ENCODE measurements at regions not wholly inside any gene's neighbourhood (a gene's known extent, or its start where the extent isn't known, plus 50 kb on each side); places are given as distances from the start of the nearest gene placed in this dataset.
A peak's percentile ranks its signal among the peaks of the same experiment; 100 is the strongest.
"Not testable (repeated sequence)": the region's sequence is repeated elsewhere in the genome, so short reads cannot be mapped to it uniquely, and the experiment has no call there.

DNA sequence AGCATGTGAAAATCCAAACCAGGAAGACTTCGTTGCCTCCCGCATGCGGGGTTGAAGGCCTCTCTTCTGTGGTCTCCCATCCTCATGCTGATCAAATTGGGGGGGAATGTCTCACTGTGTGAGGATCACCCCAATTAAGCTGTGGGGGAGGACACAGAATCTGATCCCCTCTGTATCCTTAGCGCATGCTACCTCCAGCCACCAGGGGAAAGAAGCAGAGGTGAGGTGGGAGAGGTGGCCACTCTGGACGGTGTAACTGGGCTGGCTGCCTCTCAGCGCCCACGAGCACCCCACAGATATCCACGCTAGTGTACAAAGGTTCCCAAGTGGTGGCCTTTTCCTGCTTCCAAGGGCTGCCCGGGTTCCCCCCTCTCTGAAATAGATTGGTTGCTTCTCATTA lies 177.6 kb upstream of the PLGLB1 start:
- DNase-seq = not testable (repeated sequence)

DNA sequence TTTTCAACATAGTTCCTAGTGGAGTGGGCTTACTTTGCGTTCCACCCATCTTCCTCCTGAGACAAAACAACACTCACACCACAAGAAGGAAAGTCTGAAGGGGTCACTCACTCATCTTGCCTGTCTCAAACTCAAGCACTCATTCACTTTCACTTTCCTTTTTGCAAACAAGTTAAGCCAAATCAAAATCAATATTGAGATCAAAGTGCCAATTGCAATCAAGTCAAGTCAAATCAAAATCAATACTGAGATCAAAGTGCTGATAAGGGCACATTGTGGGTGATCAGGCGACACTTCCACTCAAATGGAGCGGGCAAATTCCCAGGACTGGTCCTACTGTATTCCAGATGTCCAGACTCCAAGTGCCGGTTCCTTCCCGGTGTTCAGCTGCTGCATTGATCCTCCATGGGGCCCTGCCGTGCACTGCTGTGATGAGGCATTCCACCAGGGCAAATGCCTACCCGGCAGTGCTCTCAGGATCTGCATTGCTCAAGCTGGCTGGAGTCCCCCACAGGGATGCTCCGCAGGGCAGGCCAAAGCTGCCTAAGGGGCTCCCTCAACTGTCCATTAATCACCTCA lies 183.0 kb upstream of the PLGLB1 start:
- not testable (repeated sequence) for DNase-seq

DNA sequence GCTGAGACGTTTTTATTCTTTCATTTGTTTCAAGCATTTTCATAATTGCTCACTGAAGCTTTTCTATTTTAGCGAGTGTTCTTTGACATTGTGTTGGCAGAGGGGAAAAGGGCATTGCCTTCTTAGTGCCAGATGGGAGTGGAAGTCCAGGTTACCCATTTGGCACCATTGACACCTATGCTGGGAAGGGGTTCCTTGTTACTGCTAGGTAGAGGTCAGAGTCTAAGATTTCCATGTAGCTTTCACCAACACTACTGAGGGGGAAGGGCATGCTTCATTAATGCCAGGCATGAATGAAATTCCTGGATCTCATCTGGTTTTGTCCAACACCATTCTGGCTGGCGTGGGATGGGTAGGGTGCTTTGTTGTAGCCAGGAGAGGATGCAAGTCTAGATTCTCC lies 191.3 kb upstream of the PLGLB1 start:
- not testable (repeated sequence) for DNase-seq

DNA sequence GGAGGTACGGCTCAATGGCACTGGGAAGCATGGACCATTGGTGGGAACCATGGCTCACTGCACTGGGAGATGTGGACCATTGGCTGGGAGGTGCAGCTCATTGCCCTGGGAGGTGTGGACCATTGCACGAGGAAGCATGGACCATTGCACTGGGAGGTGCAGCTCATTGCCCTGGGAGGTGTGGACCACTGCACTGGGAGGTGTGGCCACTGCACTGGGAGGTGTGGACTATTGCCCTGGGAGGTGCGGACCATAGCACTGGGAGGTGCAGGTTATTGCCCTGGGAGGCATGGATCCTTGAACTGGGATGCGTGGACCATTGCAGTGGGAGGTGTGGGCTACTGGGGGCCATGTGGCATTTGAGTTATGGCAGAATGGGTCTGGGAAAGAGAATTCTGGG lies 195.4 kb upstream of the PLGLB1 start:
- not testable (repeated sequence) for DNase-seq

DNA sequence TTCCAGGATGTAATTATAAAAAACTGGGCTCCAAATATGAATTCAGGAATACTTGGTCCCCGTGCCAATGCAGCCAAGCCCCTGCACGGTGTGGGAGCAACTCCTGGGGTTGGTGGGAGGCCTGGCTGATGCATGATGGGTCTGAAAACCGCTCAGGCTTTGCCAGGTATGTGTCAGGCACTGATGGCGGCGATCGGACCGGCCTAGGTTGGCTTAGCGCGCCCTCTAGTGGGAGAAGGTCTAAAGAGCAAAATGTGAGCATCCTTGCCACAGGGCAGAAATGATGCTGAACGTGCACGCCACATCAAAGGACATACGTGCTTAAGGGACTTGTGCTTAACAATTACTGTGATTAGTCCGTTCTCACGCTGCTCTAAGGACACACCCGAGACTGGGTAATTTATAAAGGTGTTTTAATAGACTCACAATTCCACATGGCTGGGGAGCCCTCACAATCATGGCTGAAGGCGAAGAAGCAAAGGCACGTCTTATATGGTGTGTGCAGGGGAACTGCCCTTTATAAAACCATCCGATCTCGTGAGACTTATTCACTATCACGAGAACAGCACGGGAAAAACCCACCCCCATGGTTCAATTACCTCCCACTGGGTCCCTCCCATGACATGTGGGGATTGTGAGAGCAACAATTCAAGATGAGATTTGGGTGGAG lies 196.2 kb upstream of the PLGLB1 start:
- DNase-seq = peak; percentile 48

DNA sequence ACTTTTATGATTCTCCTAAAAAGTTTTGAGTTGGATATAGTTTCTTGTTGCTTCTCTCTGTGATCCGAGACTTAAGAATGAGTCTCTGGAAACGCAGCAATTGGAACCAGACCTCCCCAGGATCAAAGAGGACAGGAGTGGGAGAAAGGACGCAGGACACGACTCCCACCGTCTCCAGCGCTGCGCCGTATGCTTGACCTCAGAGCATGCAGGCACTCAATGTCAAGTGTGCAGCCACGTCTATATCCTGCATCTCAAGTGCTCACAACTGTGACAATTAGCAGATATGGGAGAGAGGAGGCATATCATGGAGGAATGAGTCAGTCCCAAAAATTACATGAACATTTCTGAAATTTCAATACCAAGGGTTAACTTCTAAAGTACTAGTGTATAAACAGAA lies 199.0 kb upstream of the PLGLB1 start:
- DNase-seq = not testable (repeated sequence)

DNA sequence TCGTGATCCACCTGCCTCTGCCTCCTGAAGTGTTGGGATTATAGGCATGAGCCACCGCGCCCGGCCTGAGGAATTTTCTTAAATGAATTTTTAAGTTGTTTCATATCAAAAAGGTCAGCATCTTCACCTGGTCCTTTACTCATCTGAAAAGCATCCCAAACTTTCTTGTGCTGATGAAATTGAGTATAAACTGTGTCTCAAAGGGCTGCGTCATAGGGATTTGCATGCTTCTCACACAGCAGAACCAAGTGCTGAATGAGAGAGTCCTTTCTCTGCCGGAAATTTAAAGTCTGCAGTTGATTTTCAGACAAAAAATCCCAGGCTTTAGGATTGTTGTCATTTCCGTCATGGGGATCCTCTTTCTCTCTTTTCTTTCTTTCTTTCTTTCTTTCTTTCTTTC lies 200.5 kb upstream of the PLGLB1 start:
- not testable (repeated sequence) for DNase-seq

DNA sequence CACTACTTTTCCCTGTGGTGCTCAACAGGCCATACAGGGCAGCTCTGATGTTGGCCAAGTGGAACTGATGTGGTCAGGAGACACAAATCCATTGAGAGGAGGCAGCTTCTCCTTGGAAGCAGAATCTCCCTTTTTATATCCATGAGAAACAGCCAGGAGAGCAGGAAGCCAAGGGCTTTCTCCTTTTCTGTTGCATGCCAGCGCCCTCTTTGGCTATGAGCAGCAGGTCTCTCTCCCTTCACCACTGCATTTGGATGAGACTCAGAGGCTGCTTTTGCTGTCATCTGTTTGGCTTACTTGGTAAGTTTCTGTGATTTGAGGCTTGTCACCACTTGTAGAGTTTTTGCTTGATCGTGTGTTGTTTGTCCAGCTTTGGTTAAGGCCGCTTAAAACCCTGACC lies 202.2 kb upstream of the PLGLB1 start:
- DNase-seq = not testable (repeated sequence)

DNA sequence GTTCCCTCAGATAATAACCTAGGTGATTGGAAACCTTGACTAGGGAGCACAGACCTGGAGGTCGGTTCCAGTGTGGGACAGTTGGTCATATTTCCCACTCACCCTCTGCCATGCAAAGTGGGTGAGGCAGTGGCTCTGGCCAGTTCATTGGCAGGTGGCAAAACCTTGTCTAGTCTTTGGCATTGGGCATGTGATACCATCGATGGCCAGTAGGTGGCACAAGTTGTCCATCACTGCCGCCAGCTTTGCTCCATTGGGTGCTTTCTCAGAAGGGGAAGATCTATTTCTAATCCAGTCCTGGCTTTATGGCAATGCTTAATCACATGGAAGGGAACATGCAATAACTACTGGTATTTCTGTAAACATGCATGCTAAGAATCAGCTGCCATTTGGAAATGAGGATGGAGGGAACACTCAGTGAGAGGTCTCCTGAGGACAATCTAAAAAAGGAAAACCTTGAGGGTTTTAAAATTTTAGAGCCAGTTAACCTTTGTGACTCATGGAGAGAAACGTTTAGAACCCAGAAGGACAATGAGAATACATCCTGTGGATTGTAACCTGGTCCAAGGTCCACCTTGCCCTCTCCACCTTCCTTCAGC lies 207.5 kb upstream of the PLGLB1 start:
- DNase-seq = not testable (repeated sequence)

DNA sequence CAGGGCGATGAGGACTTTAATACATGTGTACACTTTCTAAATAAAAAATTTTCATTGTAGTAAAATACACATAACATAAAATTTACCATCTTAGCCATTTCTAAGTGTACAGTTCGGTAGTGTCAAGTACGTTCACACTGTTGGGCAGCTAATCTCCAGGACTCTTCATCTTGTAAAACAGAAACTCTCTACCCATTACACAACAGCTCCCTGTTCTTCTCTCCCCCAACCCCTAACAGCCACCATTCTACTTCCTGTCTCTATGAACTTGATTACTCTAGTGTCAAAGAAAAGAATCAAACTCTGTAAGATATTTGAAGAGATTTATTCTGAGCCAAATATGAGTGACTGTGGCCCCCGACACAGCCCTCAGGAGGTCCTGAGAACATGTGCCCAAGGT lies 208.3 kb upstream of the PLGLB1 start:
- not testable (repeated sequence) for DNase-seq

DNA sequence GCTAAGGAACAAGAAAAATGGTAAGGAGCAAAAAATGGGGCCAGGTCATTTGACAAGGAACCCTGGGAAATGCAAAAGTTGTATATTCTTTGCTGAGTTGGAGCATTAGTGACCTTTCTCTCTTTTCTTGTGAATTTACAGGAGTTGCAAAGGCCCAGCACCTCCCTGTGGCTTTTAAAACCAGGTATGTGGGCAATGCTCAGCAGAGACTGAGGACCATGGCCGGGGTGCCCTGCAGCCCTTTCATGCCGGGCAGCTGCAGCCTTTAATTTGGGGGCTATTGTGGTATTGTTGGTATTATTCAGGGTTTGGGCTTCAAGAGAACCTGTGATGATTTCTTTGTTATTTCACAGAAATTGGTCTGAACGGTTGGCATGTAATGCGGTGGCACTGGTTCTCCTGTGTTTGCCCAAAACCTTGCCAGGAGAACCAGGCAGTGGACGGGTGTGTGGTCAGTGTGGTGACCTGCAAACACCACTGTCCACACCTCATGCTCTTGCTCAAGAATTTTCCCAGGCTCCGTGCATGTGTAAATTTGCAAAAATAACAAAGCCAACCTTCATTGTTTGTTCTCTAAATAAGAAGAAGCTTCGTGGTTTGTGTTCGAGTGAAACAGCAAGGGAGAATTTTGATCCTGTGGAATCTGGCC lies 213.8 kb upstream of the PLGLB1 start:
- DNase-seq = not testable (repeated sequence)

DNA sequence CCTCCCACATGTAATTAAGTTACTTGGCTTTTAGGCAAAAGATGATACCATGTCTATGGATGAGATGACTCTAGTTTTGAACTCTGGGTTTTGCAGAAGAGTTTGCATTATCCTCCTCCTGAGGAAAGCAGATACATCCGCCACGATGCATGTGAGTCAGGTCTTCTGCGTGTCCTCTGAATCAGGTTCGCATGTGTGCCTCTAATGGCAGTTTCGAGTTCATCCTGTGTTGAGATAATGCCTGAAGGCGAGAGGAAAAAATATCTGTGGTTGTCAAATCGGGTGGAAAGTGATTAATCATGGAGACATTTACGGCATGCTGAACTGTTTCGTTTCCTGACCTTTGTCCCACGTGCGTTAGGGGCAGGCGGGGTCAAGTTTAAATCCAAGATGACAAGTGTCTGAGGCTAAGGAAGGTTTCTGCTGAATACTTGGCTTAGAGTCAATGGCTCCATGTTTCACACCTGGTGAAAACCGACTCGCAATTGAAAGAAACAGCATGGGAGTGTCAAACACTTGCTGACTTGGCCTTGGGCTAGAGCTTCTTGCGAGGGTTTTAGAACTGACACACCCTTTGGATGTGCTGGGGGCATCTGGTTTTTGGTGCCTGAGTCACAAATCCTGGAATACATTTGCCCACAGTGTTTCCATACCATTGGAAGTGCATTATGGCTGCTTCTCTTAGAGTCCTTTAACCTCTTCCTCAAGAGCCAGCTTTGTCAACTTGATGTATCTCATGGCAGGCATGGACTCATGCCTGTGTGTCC lies 216.1 kb upstream of the PLGLB1 start:
- DNase-seq = not testable (repeated sequence)

DNA sequence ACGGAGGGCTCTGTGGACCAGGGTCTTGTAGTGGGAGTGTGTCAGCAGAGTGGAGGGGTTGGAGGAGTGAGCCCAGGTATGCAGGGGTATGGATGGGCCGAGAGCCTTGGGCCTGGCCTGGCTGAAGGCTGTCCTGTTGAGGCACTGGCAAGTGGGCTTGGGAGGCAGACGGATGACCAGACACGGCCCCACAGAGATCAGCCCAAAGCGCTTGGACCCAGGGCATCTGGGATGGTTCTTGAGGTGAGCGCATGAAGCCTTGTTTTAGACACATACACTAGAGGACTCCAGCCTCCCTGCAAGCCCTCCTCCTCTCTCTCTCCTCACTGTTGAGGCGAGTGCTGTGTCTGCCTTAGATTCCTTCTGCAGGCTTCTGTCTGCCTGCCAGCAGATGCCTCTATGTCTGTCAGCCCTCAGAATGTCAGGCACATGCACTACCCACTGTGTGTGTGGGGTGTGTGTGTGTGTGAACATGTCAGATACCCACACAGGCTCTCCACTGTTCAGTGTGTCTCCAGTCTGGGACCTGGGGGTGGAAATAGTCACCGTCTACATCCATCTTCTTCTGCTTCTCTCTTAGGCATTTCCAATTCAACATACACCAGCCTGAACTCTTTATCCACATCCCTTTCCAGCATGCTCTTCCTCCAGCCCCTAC lies 218.0 kb upstream of the PLGLB1 start:
- DNase-seq = not testable (repeated sequence)

DNA sequence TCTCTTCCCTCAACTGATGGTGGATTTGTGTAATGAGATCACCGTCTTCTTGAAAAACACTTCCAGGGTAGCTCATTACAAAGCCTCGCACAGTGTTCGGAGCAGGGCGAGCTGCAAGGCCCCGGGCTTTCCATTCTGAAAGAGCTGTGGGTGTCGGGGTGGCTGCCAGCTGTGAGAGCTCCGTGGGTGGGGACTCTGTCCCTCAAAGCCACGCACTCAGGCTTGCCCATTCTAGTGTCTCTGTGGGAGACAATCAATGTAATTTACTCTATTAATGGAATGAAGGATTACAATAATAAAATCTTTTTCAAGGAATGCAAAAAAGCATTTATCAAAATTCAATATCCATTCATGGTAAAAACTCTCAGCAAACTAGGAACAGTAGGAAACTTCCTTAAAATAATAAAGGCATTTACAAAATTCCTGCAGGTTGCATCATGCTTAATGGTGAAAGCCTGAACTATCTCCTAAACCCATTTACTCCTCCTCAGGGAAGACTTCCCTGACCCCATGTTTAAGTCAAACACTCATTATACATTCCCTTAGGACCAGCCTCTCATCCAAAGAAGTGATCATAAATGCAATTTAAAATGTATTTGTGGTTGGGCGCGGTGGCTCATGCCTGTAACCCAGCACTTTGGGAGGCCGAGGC lies 224.5 kb upstream of the PLGLB1 start:
- not testable (repeated sequence) for DNase-seq

DNA sequence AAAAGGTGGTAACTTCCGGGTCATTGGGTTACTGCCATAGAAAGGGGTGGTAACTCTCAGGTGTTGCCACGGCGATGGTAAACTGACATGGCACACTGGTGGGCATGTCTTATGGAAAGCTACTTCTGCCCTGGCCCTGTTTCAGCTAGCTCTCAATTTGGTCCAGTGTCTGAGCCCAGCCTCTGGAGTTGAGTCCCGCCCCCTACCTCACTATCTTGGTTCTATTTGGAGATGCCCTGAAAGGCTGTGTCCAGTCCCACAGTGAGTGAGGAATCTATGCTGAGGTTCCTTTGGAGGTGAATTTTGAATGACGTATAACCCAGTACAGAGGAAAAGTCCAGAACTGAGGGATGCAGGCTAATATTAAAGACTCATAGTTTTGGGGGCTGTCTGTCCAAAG lies 230.4 kb upstream of the PLGLB1 start:
- DNase-seq = not testable (repeated sequence)

DNA sequence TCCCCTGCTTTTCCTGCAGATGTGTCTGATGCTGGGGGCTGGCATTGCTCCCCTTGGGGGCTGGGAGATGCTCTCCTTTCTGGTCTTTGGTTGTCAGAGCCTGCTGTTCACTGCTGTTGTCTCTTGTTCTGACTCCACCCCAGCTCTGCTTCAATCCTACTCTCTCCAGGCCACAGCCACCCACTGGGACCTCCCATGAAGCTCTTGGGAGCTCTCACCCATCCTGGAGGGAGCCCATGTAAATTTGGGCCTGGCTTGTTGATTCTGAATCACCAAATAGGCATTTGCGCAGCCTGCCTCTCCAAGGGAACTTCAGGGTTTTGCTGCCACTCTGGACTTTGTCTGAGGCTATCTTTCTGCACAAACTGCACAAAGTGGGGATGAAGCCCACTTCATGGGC lies 232.9 kb upstream of the PLGLB1 start:
- not testable (repeated sequence) for DNase-seq

DNA sequence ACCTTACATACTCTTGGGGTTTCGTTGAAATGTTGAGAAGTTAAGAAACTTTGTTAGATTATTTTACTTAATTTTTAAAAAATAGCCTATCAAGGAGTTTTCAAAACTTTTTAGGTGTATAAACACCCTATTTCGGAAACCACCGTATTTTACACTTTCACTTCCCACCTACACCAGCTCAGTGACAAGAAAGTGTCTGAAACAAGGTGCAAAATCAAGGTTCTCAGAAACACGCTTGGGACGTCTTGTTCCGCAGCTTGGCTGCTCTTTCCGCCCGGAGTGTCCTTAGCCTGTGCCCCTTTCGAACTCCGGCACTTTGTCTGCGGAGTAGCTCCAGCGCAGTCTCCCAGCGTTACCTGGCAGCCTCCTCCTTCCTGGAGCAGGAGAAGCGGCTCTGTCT lies 233.8 kb upstream of the PLGLB1 start:
- DNase-seq = not testable (repeated sequence)

DNA sequence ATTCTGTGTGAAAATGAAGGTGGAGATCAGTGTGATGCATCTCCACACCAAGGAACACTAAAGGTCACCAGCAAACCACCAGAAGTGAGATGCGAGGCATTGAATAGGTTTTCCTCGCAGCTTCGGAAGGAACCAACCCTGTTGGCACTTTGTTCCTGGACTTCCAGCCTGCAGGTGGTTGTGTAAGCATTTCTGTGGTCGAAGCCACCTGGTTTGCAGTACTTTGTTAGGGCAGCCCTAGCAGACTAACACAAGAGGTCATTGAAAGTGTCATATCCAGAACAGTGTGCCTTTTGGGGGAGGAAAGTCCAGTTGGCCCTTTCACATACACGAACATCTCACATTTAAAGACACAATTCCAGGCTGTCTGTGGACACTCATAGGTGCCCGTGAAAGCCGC lies 237.2 kb upstream of the PLGLB1 start:
- not testable (repeated sequence) for DNase-seq

DNA sequence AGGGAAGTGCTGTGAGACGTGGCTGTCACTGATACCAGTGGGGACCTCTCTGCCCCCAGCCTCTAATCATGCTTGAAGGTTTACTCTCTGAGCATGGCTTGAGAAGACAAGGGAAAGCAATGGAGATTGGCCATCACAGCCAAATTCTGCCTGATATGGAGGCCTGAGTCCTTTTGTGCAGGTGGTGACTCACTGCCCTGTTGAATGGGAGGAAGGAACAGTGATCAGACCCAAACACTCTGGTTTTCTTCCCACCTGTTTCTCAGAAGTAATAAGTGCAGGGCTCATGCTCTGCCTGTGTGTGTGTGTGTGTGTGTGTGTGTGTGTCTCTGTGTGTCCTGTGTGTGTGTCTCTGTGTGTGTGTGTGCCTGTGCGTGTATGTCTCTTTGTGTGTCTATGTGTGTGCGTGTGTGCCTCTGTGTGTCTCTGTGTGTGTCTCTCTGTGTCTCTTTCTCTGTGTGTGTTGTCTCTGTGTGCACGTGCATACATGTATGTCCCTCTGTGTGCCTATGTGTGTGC lies 240.6 kb upstream of the PLGLB1 start:
- not testable (repeated sequence) for DNase-seq

DNA sequence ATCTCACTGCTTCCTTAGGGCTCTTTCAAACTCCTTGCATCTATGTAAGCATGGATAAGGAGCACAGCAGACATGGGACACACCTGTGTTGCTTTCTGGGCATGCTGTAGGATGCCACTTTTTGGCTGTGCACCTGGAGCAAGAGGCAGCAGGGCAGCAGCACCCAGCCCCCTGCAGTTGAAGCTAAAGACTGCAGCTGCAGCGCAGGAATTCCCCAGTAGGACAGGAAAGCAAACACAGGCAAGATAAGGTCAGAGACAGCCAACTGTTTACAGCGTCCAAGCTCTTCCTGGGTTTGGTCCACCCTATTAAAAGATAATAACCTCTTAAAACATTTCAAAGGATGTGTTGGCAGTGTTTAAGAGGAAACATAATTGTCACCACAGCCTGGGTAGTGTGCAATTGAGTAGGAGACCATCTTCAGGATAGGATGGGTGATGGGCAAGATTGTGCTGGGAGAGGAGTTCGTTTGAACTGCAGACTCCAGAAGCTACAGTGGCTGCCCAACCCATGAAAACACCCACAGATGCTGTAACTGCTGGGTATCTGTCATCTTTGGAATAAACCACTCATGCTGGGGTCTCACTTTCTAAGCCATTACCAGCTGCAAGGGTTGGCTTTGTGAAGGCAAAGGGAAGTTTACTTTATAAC lies 242.3 kb upstream of the PLGLB1 start:
- not testable (repeated sequence) for DNase-seq

DNA sequence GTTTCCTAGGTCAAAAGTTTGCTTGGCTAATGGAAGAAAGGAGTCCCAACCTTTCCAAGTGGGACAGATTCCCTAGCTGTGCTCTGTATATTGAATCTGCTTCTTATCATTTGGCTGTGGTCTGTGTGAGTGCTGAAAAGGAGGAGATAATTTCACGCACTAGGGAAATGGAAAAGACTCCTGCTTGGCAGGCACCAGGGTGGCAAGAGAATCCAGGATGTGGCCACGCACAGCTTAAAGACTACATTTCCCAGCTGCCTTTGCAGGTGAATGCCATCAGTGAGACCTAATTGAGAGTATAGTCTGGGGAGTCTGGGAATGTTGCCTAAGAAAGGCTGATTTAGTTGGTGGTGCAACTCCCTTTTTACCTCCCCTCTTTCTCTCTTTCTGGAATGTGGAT lies 253.5 kb upstream of the PLGLB1 start:
- not testable (repeated sequence) for DNase-seq
